ENCODE measurements at regions not wholly inside any gene's neighbourhood (a gene's known extent, or its start where the extent isn't known, plus 50 kb on each side); places are given as distances from the start of the nearest gene placed in this dataset.

- H3K4me3 Mint-ChIP-seq = no peak overlapping the region
- no peaks in the 10 kb centered on the region for H3K4me1 Mint-ChIP-seq
- H3K9me3 Mint-ChIP-seq = no peaks in the 10 kb centered on the region
- no peak overlapping the region for H3K27ac Mint-ChIP-seq
- peaks cover 16% of the 10 kb centered on the region for H3K27me3 Mint-ChIP-seq
- peak; percentile 7 for ATAC-seq (replicated peaks)
- no peaks in the 10 kb centered on the region for H3K36me3 Mint-ChIP-seq (ENCODE audit: low read depth)
These were observed 127.5 kb upstream of the SLC1A4 start for GRCh38 chr2:64861452-64862397.

- Mint-ChIP-seq H3K27ac (no peak overlapping the region), H3K36me3 (ENCODE audit: low read depth) (no peaks in the 10 kb centered on the region)
These were observed 126.6 kb upstream of the SLC1A4 start for GRCh38 chr2:64862623-64863022.

GRCh38 chr2:64863097-64863820, 125.9 kb upstream of the SLC1A4 start:
- H3K27ac Mint-ChIP-seq = no peak overlapping the region
- no peak overlapping the region for H3K4me3 Mint-ChIP-seq
- no peaks in the 10 kb centered on the region for H3K4me1 Mint-ChIP-seq
- H3K27me3 Mint-ChIP-seq = peaks cover 12% of the 10 kb centered on the region
- H3K9me3 Mint-ChIP-seq = no peaks in the 10 kb centered on the region
- H3K36me3 Mint-ChIP-seq (ENCODE audit: low read depth) = no peaks in the 10 kb centered on the region
- no peak for ATAC-seq (replicated peaks)

More at GRCh38 chr2:64862623-64863022, 126.6 kb upstream of the SLC1A4 start:
- ATAC-seq (replicated peaks) = peak; percentile 78
- Mint-ChIP-seq H3K27me3 (peaks cover 15% of the 10 kb centered on the region), H3K4me1 (no peaks in the 10 kb centered on the region), H3K4me3 (no peak overlapping the region), H3K9me3 (no peaks in the 10 kb centered on the region)

- Mint-ChIP-seq H3K27ac (no peak overlapping the region), H3K4me1 (no peaks in the 10 kb centered on the region), H3K9me3 (no peaks in the 10 kb centered on the region), H3K27me3 (peaks cover 5% of the 10 kb centered on the region), H3K36me3 (ENCODE audit: low read depth) (no peaks in the 10 kb centered on the region), H3K4me3 (no peak overlapping the region)
- peak; percentile 73 for ATAC-seq (replicated peaks)
These were observed 123.9 kb upstream of the SLC1A4 start for GRCh38 chr2:64865073-64865830.

- ATAC-seq (replicated peaks) = no peak
- peaks cover 5% of the 10 kb centered on the region for H3K27me3 Mint-ChIP-seq
- H3K4me1 Mint-ChIP-seq = no peaks in the 10 kb centered on the region
- H3K4me3 Mint-ChIP-seq = peak overlapping the region; percentile 4
- no peaks in the 10 kb centered on the region for H3K9me3 Mint-ChIP-seq
- H3K36me3 Mint-ChIP-seq (ENCODE audit: low read depth) = no peaks in the 10 kb centered on the region
- no peak overlapping the region for H3K27ac Mint-ChIP-seq
These were observed 123.3 kb upstream of the SLC1A4 start for GRCh38 chr2:64865831-64866345.

- Mint-ChIP-seq H3K9me3 (no peaks in the 10 kb centered on the region), H3K4me3 (peak overlapping the region; percentile 4), H3K27me3 (peaks cover 5% of the 10 kb centered on the region), H3K36me3 (ENCODE audit: low read depth) (no peaks in the 10 kb centered on the region), H3K27ac (no peak overlapping the region), H3K4me1 (no peaks in the 10 kb centered on the region)
- ATAC-seq (replicated peaks) = no peak
These were observed 122.4 kb upstream of the SLC1A4 start for GRCh38 chr2:64866797-64867196.

GRCh38 chr2:64867253-64867996, 121.8 kb upstream of the SLC1A4 start:
- Mint-ChIP-seq H3K36me3 (ENCODE audit: low read depth) (no peaks in the 10 kb centered on the region), H3K27ac (no peak overlapping the region), H3K4me1 (no peaks in the 10 kb centered on the region), H3K9me3 (no peaks in the 10 kb centered on the region), H3K4me3 (no peak overlapping the region), H3K27me3 (peaks cover 5% of the 10 kb centered on the region)
- ATAC-seq (replicated peaks) = no peak

GRCh38 chr2:64869126-64869525, 120.1 kb upstream of the SLC1A4 start:
- peaks cover 5% of the 10 kb centered on the region for H3K27me3 Mint-ChIP-seq
- no peak overlapping the region for H3K27ac Mint-ChIP-seq
- no peaks in the 10 kb centered on the region for H3K9me3 Mint-ChIP-seq
- ATAC-seq (replicated peaks) = no peak
- H3K4me3 Mint-ChIP-seq = no peak overlapping the region
- peaks cover 7% of the 10 kb centered on the region for H3K4me1 Mint-ChIP-seq
- H3K36me3 Mint-ChIP-seq (ENCODE audit: low read depth) = no peaks in the 10 kb centered on the region

- no peaks in the 10 kb centered on the region for H3K27me3 Mint-ChIP-seq
- ATAC-seq (replicated peaks) = peak; percentile 80
- H3K36me3 Mint-ChIP-seq (ENCODE audit: low read depth) = no peaks in the 10 kb centered on the region
- no peak overlapping the region for H3K27ac Mint-ChIP-seq
- H3K4me1 Mint-ChIP-seq = peaks cover 7% of the 10 kb centered on the region
- peak overlapping the region; percentile 57 for H3K4me3 Mint-ChIP-seq
- no peaks in the 10 kb centered on the region for H3K9me3 Mint-ChIP-seq
These were observed 115.7 kb upstream of the SLC1A4 start for GRCh38 chr2:64873472-64873924.

- Mint-ChIP-seq H3K27ac (no peak overlapping the region), H3K9me3 (no peaks in the 10 kb centered on the region), H3K4me1 (peaks cover 7% of the 10 kb centered on the region), H3K36me3 (ENCODE audit: low read depth) (no peaks in the 10 kb centered on the region), H3K4me3 (no peak overlapping the region), H3K27me3 (peaks cover 3% of the 10 kb centered on the region)
- no peak for ATAC-seq (replicated peaks)
These were observed 114.6 kb upstream of the SLC1A4 start for GRCh38 chr2:64874593-64874992.

GRCh38 chr2:64875368-64875767, 113.8 kb upstream of the SLC1A4 start:
- peaks cover 3% of the 10 kb centered on the region for H3K27me3 Mint-ChIP-seq
- no peak overlapping the region for H3K4me3 Mint-ChIP-seq
- no peaks in the 10 kb centered on the region for H3K9me3 Mint-ChIP-seq
- no peak overlapping the region for H3K27ac Mint-ChIP-seq
- ATAC-seq (replicated peaks) = no peak
- no peaks in the 10 kb centered on the region for H3K36me3 Mint-ChIP-seq (ENCODE audit: low read depth)
- H3K4me1 Mint-ChIP-seq = peaks cover 7% of the 10 kb centered on the region

- H3K36me3 Mint-ChIP-seq (ENCODE audit: low read depth) = no peaks in the 10 kb centered on the region
- peaks cover 3% of the 10 kb centered on the region for H3K27me3 Mint-ChIP-seq
- no peak overlapping the region for H3K27ac Mint-ChIP-seq
- no peak overlapping the region for H3K4me3 Mint-ChIP-seq
- H3K9me3 Mint-ChIP-seq = no peaks in the 10 kb centered on the region
- peaks cover 7% of the 10 kb centered on the region for H3K4me1 Mint-ChIP-seq
- no peak for ATAC-seq (replicated peaks)
These were observed 113.0 kb upstream of the SLC1A4 start for GRCh38 chr2:64876137-64876647.

GRCh38 chr2:64879745-64880144, 109.5 kb upstream of the SLC1A4 start:
- ATAC-seq (replicated peaks) = no peak
- H3K27me3 Mint-ChIP-seq = peaks cover 3% of the 10 kb centered on the region
- no peak overlapping the region for H3K27ac Mint-ChIP-seq
- no peaks in the 10 kb centered on the region for H3K36me3 Mint-ChIP-seq (ENCODE audit: low read depth)
- no peaks in the 10 kb centered on the region for H3K9me3 Mint-ChIP-seq
- no peak overlapping the region for H3K4me3 Mint-ChIP-seq
- H3K4me1 Mint-ChIP-seq = no peaks in the 10 kb centered on the region

Data from activated T-helper 17 cell treated with anti-CD3 and anti-CD28 coated beads, Interleukin-2, amount 50 U/mL, for 72 hours (primary cell).